Sigmoid colon (tissue), 6 donors: ENCODE measurements at regions not wholly inside any gene's neighbourhood (a gene's known extent, or its start where the extent isn't known, plus 50 kb on each side); places are given as distances from the start of the nearest gene placed in this dataset.

ENCODE experiments used
- DNase-seq: peaks from one replicate; pipeline ENCODE4 v3.0.0-alpha.2; 2019
- H3K27ac ChIP-seq, 4 donors: fragments of 200-600 bp; sonication (generic); one replicate each; pipeline ENCODE4 v1.5.1; 2016 to 2019; ENCODE audit warnings: mild to moderate bottlenecking in 1 of 4
- H3K27me3 ChIP-seq, 3 donors: fragments of 200-600 bp; sonication (generic); one replicate each; pipeline ENCODE4 v1.5.1; 2019; ENCODE audit warnings: mild to moderate bottlenecking in 1 of 3
- H3K36me3 ChIP-seq, 4 donors: fragments of 200-600 bp; sonication (generic); one replicate each; pipeline ENCODE4 v1.5.1; 2016 to 2019
- H3K4me1 ChIP-seq, 4 donors: fragments of 200-600 bp; sonication (generic); one replicate each; pipeline ENCODE4 v1.5.1; 2017 to 2019
- H3K4me3 ChIP-seq, 4 donors: fragments of 200-600 bp; sonication (generic); one replicate each; pipeline ENCODE4 v1.5.1; 2017 to 2019; ENCODE audit warnings: mild to moderate bottlenecking in 2 of 4, moderate library complexity in 1 of 4
- H3K9me3 ChIP-seq, 4 donors: fragments of 200-600 bp in 3 of 4; sonication (generic) in 3 of 4; one replicate each; pipeline versions ENCODE4 v1.5.1 to v1.6.1; 2013 to 2019
- CTCF ChIP-seq, 4 experiments: fragments of 450-650 bp in 3 of 4; fragments of 200-600 bp in 1 of 4; IDR thresholded peaks; one replicate each; pipeline ENCODE4 v1.5.1; 2016 to 2019; ENCODE audit warnings: antibody characterized with exemption in 4 of 4, mild to moderate bottlenecking in 3 of 4, moderate library complexity in 2 of 4
- EP300 ChIP-seq, 4 donors: sonication (generic); formaldehyde crosslinking; IDR thresholded peaks; one replicate each; pipeline ENCODE4 v1.6.1; 2017; ENCODE audit warnings: antibody characterized with exemption in 4 of 4
- POLR2A ChIP-seq, 2 donors: fragments of 450-650 bp; IDR thresholded peaks; one replicate each; pipeline ENCODE4 v1.6.1; 2016; ENCODE audit warnings: antibody characterized with exemption in 2 of 2, mild to moderate bottlenecking in 2 of 2, moderate library complexity in 2 of 2
- POLR2AphosphoS5 ChIP-seq, 4 donors: sonication (generic); formaldehyde crosslinking; IDR thresholded peaks; one replicate each; pipeline ENCODE4 v1.6.1; 2017; ENCODE audit warnings: antibody characterized with exemption in 4 of 4
- WGBS, 2 donors: extraction: QIAGEN DNeasy Blood & Tissue Kit; methylation state at CpG; one replicate each; pipeline ENCODE4 v1.1.7; 2013; 5-methylcytosine and 5-hydroxymethylcytosine counted together
- intact Hi-C: fragments of 100-400 bp; cut with DNase I; formaldehyde crosslinking; loops from one replicate; pipeline ENCODE4 v1.15.1; 2023
- donor health status: healthy with polysubstance abuse.
- donor health status: healthy.

DNA sequence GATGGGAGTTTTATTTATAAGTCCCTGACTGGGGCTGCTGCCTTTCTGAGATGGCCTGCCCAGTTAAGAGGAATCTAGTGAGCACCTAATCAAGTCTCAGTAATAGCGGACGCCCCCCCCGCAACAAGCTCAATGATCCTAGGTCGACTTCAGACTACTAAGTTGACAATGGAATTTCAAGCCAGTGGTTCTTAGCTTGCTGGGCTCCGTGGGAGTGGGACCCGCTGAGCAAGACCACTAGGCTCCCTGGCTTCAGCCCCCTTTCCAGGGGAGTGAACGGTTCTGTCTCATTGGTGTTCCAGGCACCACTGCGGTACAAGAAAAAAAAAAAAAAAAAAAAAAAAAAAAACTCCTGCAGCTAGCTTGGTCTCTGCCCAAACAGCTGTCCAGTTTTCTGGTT lies 156.8 kb upstream of the CARD18 start:
- H3K36me3 ChIP-seq, result no peaks in the 10 kb centered on the region

GRCh38 chr11:105282658-105283057 lies 143.1 kb upstream of the CARD18 start:
- no peak for DNase-seq
- H3K27ac ChIP-seq, result no peak overlapping the region
- no peaks in the 10 kb centered on the region for H3K27me3 ChIP-seq
- no peak overlapping the region for H3K4me3 ChIP-seq
- intact Hi-C loops, result no loop called here
- H3K4me1 ChIP-seq, result no peaks in the 10 kb centered on the region
- TF ChIP-seq POLR2A (IDR thresholded peaks at IDR 0.05), result no peak
- no peak for TF ChIP-seq POLR2AphosphoS5 (IDR thresholded peaks at IDR 0.05)
- TF ChIP-seq CTCF (IDR thresholded peaks at IDR 0.05), result no peak
- TF ChIP-seq EP300 (IDR thresholded peaks at IDR 0.05), result no peak
- no peaks in the 10 kb centered on the region for H3K36me3 ChIP-seq
- no peaks in the 10 kb centered on the region for H3K9me3 ChIP-seq
- 77 to 86% methylated on average over 2 of the region's 2 CpGs for WGBS, 2 donors

More for the DNA sequence above, 156.8 kb upstream of the CARD18 start:
- no peak for DNase-seq
- intact Hi-C loops, result no loop called here
- no peaks in the 10 kb centered on the region for H3K4me1 ChIP-seq
- 93 to 96% methylated on average over 8 of the region's 8 CpGs for WGBS, 2 donors
- TF ChIP-seq POLR2A (IDR thresholded peaks at IDR 0.05) (no peak), CTCF (IDR thresholded peaks at IDR 0.05) (no peak), EP300 (IDR thresholded peaks at IDR 0.05) (no peak), POLR2AphosphoS5 (IDR thresholded peaks at IDR 0.05) (no peak)
- no peak overlapping the region for H3K27ac ChIP-seq
- H3K4me3 ChIP-seq, result no peak overlapping the region
- H3K27me3 ChIP-seq, result no peaks in the 10 kb centered on the region
- H3K9me3 ChIP-seq, result no peaks in the 10 kb centered on the region

- H3K27ac ChIP-seq, result no peak overlapping the region
- H3K4me3 ChIP-seq, result no peak overlapping the region
- no peaks in the 10 kb centered on the region for H3K36me3 ChIP-seq
- H3K4me1 ChIP-seq, result no peaks in the 10 kb centered on the region
- TF ChIP-seq POLR2A (IDR thresholded peaks at IDR 0.05) (no peak), POLR2AphosphoS5 (IDR thresholded peaks at IDR 0.05) (no peak), CTCF (IDR thresholded peaks at IDR 0.05) (no peak), EP300 (IDR thresholded peaks at IDR 0.05) (no peak)
- H3K27me3 ChIP-seq, result no peaks in the 10 kb centered on the region
- DNase-seq, result no peak
- intact Hi-C loops, result no loop called here
- H3K9me3 ChIP-seq, result no peaks in the 10 kb centered on the region
These were observed 135.1 kb upstream of the CARD18 start for GRCh38 chr11:105274631-105275030.

GRCh38 chr11:105273660-105274280 lies 134.2 kb upstream of the CARD18 start:
- intact Hi-C loops, result no loop called here

More at GRCh38 chr11:105273660-105274280, 134.2 kb upstream of the CARD18 start:
- Histone ChIP-seq H3K27me3 (no peaks in the 10 kb centered on the region), H3K4me1 (no peaks in the 10 kb centered on the region), H3K9me3 (no peaks in the 10 kb centered on the region), H3K4me3 (no peak overlapping the region), H3K36me3 (no peaks in the 10 kb centered on the region), H3K27ac (no peak overlapping the region)
- TF ChIP-seq EP300 (IDR thresholded peaks at IDR 0.05), result no peak
- TF ChIP-seq POLR2AphosphoS5 (IDR thresholded peaks at IDR 0.05), result no peak
- TF ChIP-seq CTCF (IDR thresholded peaks at IDR 0.05), result no peak
- no peak for TF ChIP-seq POLR2A (IDR thresholded peaks at IDR 0.05)
- 69 to 80% methylated on average over 1 of the region's 1 CpG for WGBS, 2 donors
- no peak for DNase-seq
